DMS 273 treated with DMSO at 0.1 percent for 48 hours (cell line): ENCODE measurements at regions not wholly inside any gene's neighbourhood (a gene's known extent, or its start where the extent isn't known, plus 50 kb on each side); places are given as distances from the start of the nearest gene placed in this dataset.

ENCODE experiments used
- DNase-seq: peaks from one replicate; lab custom pipeline; 2025; lab: John Stamatoyannopoulos, UW

DNA sequence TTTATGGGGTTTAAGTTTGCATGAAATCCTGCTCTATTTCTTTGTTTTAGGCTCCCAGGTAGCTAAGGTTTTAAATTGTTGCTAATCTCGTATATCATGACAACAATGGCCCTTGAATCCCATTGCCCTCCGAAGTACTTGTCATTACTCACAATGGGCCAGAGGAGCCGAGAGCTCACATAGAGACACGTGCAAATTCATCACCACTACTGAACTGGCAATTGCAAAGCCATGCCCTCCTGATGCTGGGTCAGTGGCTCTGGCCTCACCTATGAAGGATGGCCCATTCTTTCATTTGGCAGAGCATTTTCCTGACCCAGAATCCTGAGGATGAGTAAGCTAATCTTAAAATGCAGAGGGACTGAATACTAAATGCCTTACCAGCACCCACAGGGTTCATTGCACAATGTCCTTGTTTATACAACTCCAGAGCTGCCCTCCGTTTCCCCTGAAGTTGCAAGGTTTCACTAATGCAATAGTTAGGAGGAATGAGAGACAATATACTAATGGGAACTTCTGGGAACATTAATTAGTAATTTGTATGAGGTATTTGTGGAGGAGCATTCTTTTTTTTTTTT, 71.6 kb upstream of the GAREM1 start:
- DNase-seq: no peak

DNA sequence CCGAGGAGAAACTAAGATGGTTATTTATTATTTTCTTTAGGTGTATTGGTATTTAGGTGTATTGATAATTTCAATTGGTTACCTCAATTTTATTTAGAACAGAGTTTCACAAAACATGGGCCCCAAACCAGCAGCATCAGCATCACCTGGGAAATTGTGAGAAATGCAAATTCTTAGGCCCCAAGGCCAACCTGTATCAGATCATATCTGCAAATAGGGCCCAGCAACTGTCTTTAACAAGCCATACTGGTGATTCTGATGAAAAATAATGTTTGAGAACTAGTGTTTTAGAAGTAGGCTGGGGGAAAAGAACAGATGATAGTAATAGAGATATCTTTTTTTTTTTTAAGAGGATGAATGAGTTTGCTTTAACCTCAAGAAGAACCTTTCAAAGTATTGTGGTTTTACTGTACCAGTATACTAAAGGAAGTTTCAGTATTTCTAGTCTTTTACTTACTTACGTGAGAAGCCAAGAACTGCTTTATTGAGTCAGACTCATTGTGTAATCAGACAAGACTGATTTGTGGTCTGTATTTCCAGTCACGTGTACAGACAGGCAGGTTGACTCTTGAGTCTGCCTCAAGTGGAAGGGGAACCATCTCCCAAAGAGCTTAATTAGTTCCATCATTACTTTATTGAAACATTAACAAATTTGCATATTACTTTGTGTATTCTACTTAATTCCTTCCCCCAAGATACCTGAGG, 60.4 kb upstream of the GAREM1 start:
- DNase-seq: no peak

DNA sequence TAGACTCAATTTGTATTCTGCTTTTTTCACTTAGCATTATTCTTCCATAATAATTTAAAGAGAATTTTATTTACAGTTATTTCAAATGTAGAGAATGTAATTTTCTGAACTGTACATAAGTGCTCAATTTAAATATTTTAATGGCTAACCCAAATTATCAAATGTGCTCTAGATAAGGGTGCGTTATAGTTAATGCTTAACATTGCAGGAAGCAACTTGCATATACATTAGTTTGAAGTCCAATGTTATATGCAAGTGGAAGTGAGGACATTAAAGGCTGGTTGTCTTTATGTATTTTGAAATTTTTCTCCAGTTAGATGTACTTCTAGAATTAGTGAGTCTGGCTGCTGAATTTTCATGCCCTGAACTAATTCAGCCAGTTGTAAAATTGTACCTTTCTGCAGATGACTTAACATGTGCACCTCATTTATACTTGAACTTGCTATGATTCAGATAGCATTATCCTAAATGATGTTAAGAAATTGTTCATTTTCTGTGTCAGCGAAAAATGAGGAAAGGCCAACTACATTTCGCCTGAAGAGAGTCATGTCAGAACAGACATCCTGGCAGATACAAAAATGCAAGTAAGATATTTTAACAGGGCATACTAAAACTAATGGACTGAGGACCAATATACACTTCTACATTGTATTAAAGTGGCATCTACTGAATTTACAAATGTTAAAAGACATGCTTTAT, 59.2 kb upstream of the GAREM1 start:
- no peak for DNase-seq

DNA sequence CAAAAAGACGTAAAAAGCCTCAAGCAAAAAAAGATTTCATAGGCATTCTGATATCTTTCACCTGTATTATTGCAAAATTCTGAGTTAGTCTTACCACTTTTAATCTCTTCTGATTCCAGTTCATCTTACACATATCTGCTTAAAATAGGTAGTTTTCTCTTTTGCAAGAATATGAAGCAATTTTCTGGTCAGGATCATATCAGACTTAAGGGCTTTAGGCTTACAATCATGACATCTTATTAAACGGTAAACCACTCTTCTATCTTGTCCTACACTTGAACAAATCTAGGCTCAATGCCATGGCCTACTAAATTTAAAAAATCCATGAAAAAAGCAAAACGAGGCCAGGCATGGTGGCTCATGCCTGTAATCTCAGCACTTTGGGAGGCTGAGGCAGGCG, 50.1 kb upstream of the GAREM1 start:
- DNase-seq: no peak
